ENCODE measurements at regions not wholly inside any gene's neighbourhood (a gene's known extent, or its start where the extent isn't known, plus 50 kb on each side); places are given as distances from the start of the nearest gene placed in this dataset.

GRCh38 chr12:124456652-124457152 lies 110.7 kb downstream of the NCOR2 start:
- CTCF ChIA-PET: no interaction called here
- Mint-ChIP-seq H3K36me3 (ENCODE audit: insufficient read depth, unreplicated experiment) (peaks cover 67% of the 10 kb centered on the region), H3K4me1 (ENCODE audit: low read depth, unreplicated experiment) (peaks cover 32% of the 10 kb centered on the region), H3K4me3 (ENCODE audit: low read depth, unreplicated experiment) (no peak overlapping the region), H3K27me3 (ENCODE audit: unreplicated experiment) (no peaks in the 10 kb centered on the region), H3K9me3 (ENCODE audit: low read depth, unreplicated experiment) (no peaks in the 10 kb centered on the region), H3K27ac (ENCODE audit: unreplicated experiment) (no peak overlapping the region)
- no peak for DNase-seq
- intact Hi-C loops (cut with micrococcal nuclease; ENCODE audit: unreplicated experiment): no loop called here
- no peak for TF ChIP-seq CTCF (IDR thresholded peaks at IDR 0.05; ENCODE audit: unreplicated experiment)
- no TSS peak for BruUV-seq (replicated peaks)

- intact Hi-C loops (cut with micrococcal nuclease; ENCODE audit: unreplicated experiment): no loop called here
- no peaks in the 10 kb centered on the region for H3K27me3 Mint-ChIP-seq (ENCODE audit: unreplicated experiment)
- no peak overlapping the region for H3K27ac Mint-ChIP-seq (ENCODE audit: unreplicated experiment)
- H3K9me3 Mint-ChIP-seq (ENCODE audit: low read depth, unreplicated experiment): no peaks in the 10 kb centered on the region
- no TSS peak for BruUV-seq (replicated peaks)
- H3K4me3 Mint-ChIP-seq (ENCODE audit: low read depth, unreplicated experiment): no peak overlapping the region
- peaks cover 64% of the 10 kb centered on the region for H3K36me3 Mint-ChIP-seq (ENCODE audit: insufficient read depth, unreplicated experiment)
- H3K4me1 Mint-ChIP-seq (ENCODE audit: low read depth, unreplicated experiment): peaks cover 32% of the 10 kb centered on the region
- CTCF ChIA-PET: no interaction called here
- TF ChIP-seq CTCF (IDR thresholded peaks at IDR 0.05; ENCODE audit: unreplicated experiment): no peak
- no peak for DNase-seq
These were observed 111.2 kb downstream of the NCOR2 start for GRCh38 chr12:124456133-124456651.

- Mint-ChIP-seq H3K9me3 (ENCODE audit: low read depth, unreplicated experiment) (no peaks in the 10 kb centered on the region), H3K27me3 (ENCODE audit: unreplicated experiment) (no peaks in the 10 kb centered on the region), H3K36me3 (ENCODE audit: insufficient read depth, unreplicated experiment) (peaks cover 55% of the 10 kb centered on the region), H3K4me1 (ENCODE audit: low read depth, unreplicated experiment) (peaks cover 32% of the 10 kb centered on the region), H3K27ac (ENCODE audit: unreplicated experiment) (no peak overlapping the region), H3K4me3 (ENCODE audit: low read depth, unreplicated experiment) (no peak overlapping the region)
- CTCF ChIA-PET: interaction anchor here (0.6 kb wide), 1 partner anchor 306 kb away, joined by 4 read pairs; no protein-coding TSS in a partner anchor
- intact Hi-C loops (cut with micrococcal nuclease; ENCODE audit: unreplicated experiment): no loop called here
- DNase-seq: no peak
- BruUV-seq (replicated peaks): no TSS peak
- no peak for TF ChIP-seq CTCF (IDR thresholded peaks at IDR 0.05; ENCODE audit: unreplicated experiment)
These were observed 112.1 kb downstream of the NCOR2 start for GRCh38 chr12:124455336-124455735.

GRCh38 chr12:124454735-124455134 lies 112.7 kb downstream of the NCOR2 start:
- no peaks in the 10 kb centered on the region for H3K9me3 Mint-ChIP-seq (ENCODE audit: low read depth, unreplicated experiment)
- peaks cover 59% of the 10 kb centered on the region for H3K36me3 Mint-ChIP-seq (ENCODE audit: insufficient read depth, unreplicated experiment)
- no peak for DNase-seq
- TF ChIP-seq CTCF (IDR thresholded peaks at IDR 0.05; ENCODE audit: unreplicated experiment): no peak
- CTCF ChIA-PET: no interaction called here
- BruUV-seq (replicated peaks): no TSS peak
- peak overlapping the region; percentile 76 for H3K27ac Mint-ChIP-seq (ENCODE audit: unreplicated experiment)
- no peak overlapping the region for H3K4me3 Mint-ChIP-seq (ENCODE audit: low read depth, unreplicated experiment)
- H3K27me3 Mint-ChIP-seq (ENCODE audit: unreplicated experiment): no peaks in the 10 kb centered on the region
- intact Hi-C loops (cut with micrococcal nuclease; ENCODE audit: unreplicated experiment): loop anchor here (5.0 kb wide), 1 partner anchor 53 kb away; no protein-coding TSS in a partner anchor
- peaks cover 27% of the 10 kb centered on the region for H3K4me1 Mint-ChIP-seq (ENCODE audit: low read depth, unreplicated experiment)
